Panc1 (cell line): ENCODE measurements at regions not wholly inside any gene's neighbourhood (a gene's known extent, or its start where the extent isn't known, plus 50 kb on each side); places are given as distances from the start of the nearest gene placed in this dataset.

ENCODE experiments used
- CTCF ChIP-seq: fragments of 450-650 bp; IDR thresholded peaks from 2 replicates; pipeline ENCODE4 v1.5.1; 2017; ENCODE audit warnings: mild to moderate bottlenecking
- POLR2AphosphoS5 ChIP-seq: IDR thresholded peaks from 2 replicates; pipeline ENCODE4 v1.6.1; 2012; ENCODE audit warnings: mild to moderate bottlenecking, low read depth, low read length, moderate library complexity
- REST ChIP-seq, 2 experiments: IDR thresholded peaks; 2 replicates each; pipeline ENCODE4 v1.6.1; 2011 to 2012; ENCODE audit warnings: low read depth in 2 of 2, control low read depth in 1 of 2, low read length in 1 of 2, mild to moderate bottlenecking in 1 of 2, moderate library complexity in 1 of 2; ENCODE audit not compliant: insufficient read depth in 1 of 2
- SIN3A ChIP-seq: IDR thresholded peaks from 2 replicates; pipeline ENCODE4 v1.6.1; 2012; ENCODE audit warnings: low read depth, mild to moderate bottlenecking, low read length, moderate library complexity, borderline replicate concordance; ENCODE audit not compliant: insufficient read depth

GRCh38 chr15:70197945-70198361 lies 100.2 kb upstream of the TLE3 start:
- TF ChIP-seq REST (IDR thresholded peaks at IDR 0.05; ENCODE audit: insufficient read depth in 1 of 2, low read depth in 2 of 2, low read length in 1 of 2) (no peak), CTCF (no peak), SIN3A (no peak), POLR2AphosphoS5 (no peak)
